OCI-LY7 (cell line): ENCODE measurements at regions not wholly inside any gene's neighbourhood (a gene's known extent, or its start where the extent isn't known, plus 50 kb on each side); places are given as distances from the start of the nearest gene placed in this dataset.

Source experiments
- BruUV-seq: library from RNA; stranded (reverse); fragments of 400-500 nt; replicated peaks from 2 replicates; lab custom pipeline; 2021; lab: Mats Ljungman, UMichigan
- CTCF ChIA-PET: fragments of 300-600 bp; sonication (Branson Sonifier 250); formaldehyde crosslinking; loops from one replicate; lab custom pipeline; 2022; ENCODE audit warnings: antibody characterized with exemption; ENCODE audit not compliant: unreplicated experiment; lab: Charles Lee
- POLR2A ChIA-PET: fragments of 300-600 bp; sonication (Branson Sonifier 250); formaldehyde crosslinking; loops from one replicate; lab custom pipeline; 2022; ENCODE audit warnings: antibody characterized with exemption; lab: Charles Lee
- DNase-seq: peaks from one replicate; pipeline ENCODE4 v3.0.0-alpha.2; 2015; ENCODE audit warnings: low spot score
- H2AFZ ChIP-seq: fragments of 200-600 bp; sonication (generic), shearing (Covaris generic); 2 replicates; pipeline ENCODE4 v1.6.1; 2014; ENCODE audit warnings: mild to moderate bottlenecking, antibody characterized with exemption, low read length, moderate library complexity
- H3K27ac ChIP-seq: fragments of 200-600 bp; sonication (generic); 2 replicates; pipeline ENCODE4 v1.5.1; 2014; ENCODE audit warnings: mixed run types, low read depth, mild to moderate bottlenecking, moderate library complexity, low read length, inconsistent platforms; ENCODE audit not compliant: poor library complexity, severe bottlenecking
- H3K36me3 ChIP-seq: fragments of 200-600 bp; sonication (generic); 2 replicates; pipeline ENCODE4 v1.6.1; 2014; ENCODE audit warnings: mild to moderate bottlenecking, antibody characterized with exemption, low read length, moderate library complexity, mixed read lengths; ENCODE audit not compliant: insufficient read depth
- H3K4me1 ChIP-seq: fragments of 200-600 bp; sonication (generic); 2 replicates; pipeline ENCODE4 v1.5.1; 2014; ENCODE audit warnings: mild to moderate bottlenecking, low read length; ENCODE audit not compliant: insufficient read depth, poor library complexity, severe bottlenecking
- H3K4me2 ChIP-seq: fragments of 200-600 bp; sonication (generic); 2 replicates; pipeline ENCODE4 v1.6.1; 2014; ENCODE audit warnings: mild to moderate bottlenecking, low read length
- H3K4me3 ChIP-seq: fragments of 200-600 bp; sonication (generic); 2 replicates; pipeline ENCODE4 v1.5.1; 2014; ENCODE audit warnings: mild to moderate bottlenecking, low read depth, low read length; ENCODE audit not compliant: poor library complexity, severe bottlenecking
- H3K79me2 ChIP-seq: fragments of 200-600 bp; sonication (generic); 2 replicates; pipeline ENCODE4 v1.6.1; 2016; ENCODE audit warnings: low read depth, mild to moderate bottlenecking, low read length, moderate library complexity, mixed read lengths; ENCODE audit not compliant: insufficient read depth
- H3K9me2 ChIP-seq: fragments of 200-600 bp; sonication (generic); 2 replicates; pipeline ENCODE4 v1.6.1; 2016; ENCODE audit warnings: mild to moderate bottlenecking, low read length, mixed read lengths; ENCODE audit not compliant: insufficient read depth
- H3K9me3 ChIP-seq: fragments of 200-600 bp; sonication (generic); 2 replicates; pipeline ENCODE4 v1.6.1; 2014; ENCODE audit warnings: mild to moderate bottlenecking, mixed run types, low read length, mixed read lengths
- H4K20me1 ChIP-seq: fragments of 200-600 bp; sonication (generic); 2 replicates; pipeline ENCODE4 v1.6.1; 2014; ENCODE audit warnings: mild to moderate bottlenecking, antibody characterized with exemption, low read length, moderate library complexity, mixed read lengths; ENCODE audit not compliant: insufficient read depth
- EZH2phosphoT487 ChIP-seq: fragments of 200-600 bp; sonication (generic); IDR thresholded peaks from 2 replicates; pipeline ENCODE4 v1.6.1; 2018; ENCODE audit warnings: low read depth, borderline replicate concordance, mild to moderate bottlenecking, mixed run types, antibody characterized with exemption, low read length, moderate library complexity, mixed read lengths
- intact Hi-C: fragments of 100-400 bp; cut with micrococcal nuclease; formaldehyde crosslinking; loops from one replicate; pipeline ENCODE4 v1.10.0; 2022; ENCODE audit not compliant: unreplicated experiment
- TF ChIP-seq, protein P1 (sequence below): fragments of 200-600 bp; sonication (generic); conservative IDR thresholded peaks from 2 replicates; pipeline ENCODE4 v1.5.1; 2014; ENCODE audit warnings: mild to moderate bottlenecking, antibody characterized with exemption, low read length, moderate library complexity, mixed read lengths

- no peaks in the 10 kb centered on the region for H3K79me2 ChIP-seq
- no peak overlapping the region for H3K4me3 ChIP-seq
- H3K36me3 ChIP-seq: no peaks in the 10 kb centered on the region
- CTCF ChIA-PET: interaction anchor here (1.4 kb wide), 1 partner anchor 792 kb away, joined by 3 read pairs; no protein-coding TSS in a partner anchor
- BruUV-seq: no TSS peak
- POLR2A ChIA-PET: interaction anchor here (0.5 to 0.7 kb wide), 2 partner anchors 18 to 25 kb away, joined by 3 read pairs; no protein-coding TSS in a partner anchor
- no peaks in the 10 kb centered on the region for H3K9me3 ChIP-seq
- no peak overlapping the region for H3K4me2 ChIP-seq
- intact Hi-C loops: loop anchor here (10.0 kb wide), 1 partner anchor 676 kb away; no protein-coding TSS in a partner anchor
- TF ChIP-seq EZH2phosphoT487: no peak
- TF ChIP-seq, protein P1, sequence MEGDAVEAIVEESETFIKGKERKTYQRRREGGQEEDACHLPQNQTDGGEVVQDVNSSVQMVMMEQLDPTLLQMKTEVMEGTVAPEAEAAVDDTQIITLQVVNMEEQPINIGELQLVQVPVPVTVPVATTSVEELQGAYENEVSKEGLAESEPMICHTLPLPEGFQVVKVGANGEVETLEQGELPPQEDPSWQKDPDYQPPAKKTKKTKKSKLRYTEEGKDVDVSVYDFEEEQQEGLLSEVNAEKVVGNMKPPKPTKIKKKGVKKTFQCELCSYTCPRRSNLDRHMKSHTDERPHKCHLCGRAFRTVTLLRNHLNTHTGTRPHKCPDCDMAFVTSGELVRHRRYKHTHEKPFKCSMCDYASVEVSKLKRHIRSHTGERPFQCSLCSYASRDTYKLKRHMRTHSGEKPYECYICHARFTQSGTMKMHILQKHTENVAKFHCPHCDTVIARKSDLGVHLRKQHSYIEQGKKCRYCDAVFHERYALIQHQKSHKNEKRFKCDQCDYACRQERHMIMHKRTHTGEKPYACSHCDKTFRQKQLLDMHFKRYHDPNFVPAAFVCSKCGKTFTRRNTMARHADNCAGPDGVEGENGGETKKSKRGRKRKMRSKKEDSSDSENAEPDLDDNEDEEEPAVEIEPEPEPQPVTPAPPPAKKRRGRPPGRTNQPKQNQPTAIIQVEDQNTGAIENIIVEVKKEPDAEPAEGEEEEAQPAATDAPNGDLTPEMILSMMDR: peak; percentile 80
- H4K20me1 ChIP-seq: no peaks in the 10 kb centered on the region
- H3K4me1 ChIP-seq: peaks cover 5% of the 10 kb centered on the region
- no peak overlapping the region for H2AFZ ChIP-seq
- no peaks in the 10 kb centered on the region for H3K9me2 ChIP-seq
- peak; percentile 41 for DNase-seq
- H3K27ac ChIP-seq: no peak overlapping the region
These were observed 525.2 kb upstream of the CCDC196 start for GRCh38 chr14:65961004-65961403.

GRCh38 chr14:65962952-65963351 lies 523.2 kb upstream of the CCDC196 start:
- H3K79me2 ChIP-seq: no peaks in the 10 kb centered on the region
- H3K9me2 ChIP-seq: no peaks in the 10 kb centered on the region
- H3K27ac ChIP-seq: no peak overlapping the region
- CTCF ChIA-PET: no interaction called here
- intact Hi-C loops: loop anchor here (10.0 kb wide), 1 partner anchor 678 kb away; no protein-coding TSS in a partner anchor
- TF ChIP-seq, protein P1: no peak
- TF ChIP-seq EZH2phosphoT487: no peak
- H2AFZ ChIP-seq: no peak overlapping the region
- POLR2A ChIA-PET: no interaction called here
- H3K36me3 ChIP-seq: no peaks in the 10 kb centered on the region
- no peaks in the 10 kb centered on the region for H4K20me1 ChIP-seq
- H3K4me2 ChIP-seq: no peak overlapping the region
- no peaks in the 10 kb centered on the region for H3K4me1 ChIP-seq
- H3K9me3 ChIP-seq: no peaks in the 10 kb centered on the region
- DNase-seq: no peak
- BruUV-seq: no TSS peak
- H3K4me3 ChIP-seq: no peak overlapping the region

GRCh38 chr14:65964366-65964765 lies 521.8 kb upstream of the CCDC196 start:
- intact Hi-C loops: loop anchor here (10.0 kb wide), 1 partner anchor 680 kb away; no protein-coding TSS in a partner anchor
- TF ChIP-seq, protein P1: no peak
- no peak for TF ChIP-seq EZH2phosphoT487
- no peak overlapping the region for H3K4me3 ChIP-seq
- CTCF ChIA-PET: no interaction called here
- no peak overlapping the region for H2AFZ ChIP-seq
- H3K9me2 ChIP-seq: no peaks in the 10 kb centered on the region
- no peaks in the 10 kb centered on the region for H4K20me1 ChIP-seq
- POLR2A ChIA-PET: interaction anchor here (0.7 kb wide), 1 partner anchor 93 kb away, joined by 3 read pairs; no protein-coding TSS in a partner anchor
- H3K36me3 ChIP-seq: no peaks in the 10 kb centered on the region
- H3K4me2 ChIP-seq: no peak overlapping the region
- H3K79me2 ChIP-seq: no peaks in the 10 kb centered on the region
- H3K9me3 ChIP-seq: no peaks in the 10 kb centered on the region
- DNase-seq: no peak
- no peak overlapping the region for H3K27ac ChIP-seq
- BruUV-seq: no TSS peak
- no peaks in the 10 kb centered on the region for H3K4me1 ChIP-seq
